HT1080 (cell line): ENCODE measurements at regions not wholly inside any gene's neighbourhood (a gene's known extent, or its start where the extent isn't known, plus 50 kb on each side); places are given as distances from the start of the nearest gene placed in this dataset.
"Not testable (repeated sequence)": the region's sequence is repeated elsewhere in the genome, so short reads cannot be mapped to it uniquely, and the experiment has no call there.

Experiments used
- DNase-seq: peaks from one replicate; pipeline ENCODE4 v3.0.0-alpha.2; 2015; ENCODE audit warnings: low read depth

- no peak for DNase-seq
Measured at GRCh38 chr7:42572561-42572960, 335.6 kb upstream of the GLI3 start.

GRCh38 chr7:42572056-42572455, 335.0 kb upstream of the GLI3 start:
- DNase-seq: no peak

- no peak for DNase-seq
Measured at GRCh38 chr7:42570944-42571343, 333.9 kb upstream of the GLI3 start.

GRCh38 chr7:42567051-42567450, 330.0 kb upstream of the GLI3 start:
- peak; percentile 9 for DNase-seq

GRCh38 chr7:42561797-42562196, 324.8 kb upstream of the GLI3 start:
- DNase-seq: no peak

- DNase-seq: no peak
Measured at GRCh38 chr7:42560866-42561265, 323.9 kb upstream of the GLI3 start.

- not testable (repeated sequence) for DNase-seq
Measured at GRCh38 chr7:42554932-42555331, 317.9 kb upstream of the GLI3 start.

GRCh38 chr7:42552227-42552626, 315.2 kb upstream of the GLI3 start:
- no peak for DNase-seq

- no peak for DNase-seq
Measured at GRCh38 chr7:42550706-42551470, 313.9 kb upstream of the GLI3 start.

GRCh38 chr7:42549866-42550485, 313.0 kb upstream of the GLI3 start:
- DNase-seq: peak; percentile 11

- no peak for DNase-seq
Measured at GRCh38 chr7:42548816-42549611, 312.0 kb upstream of the GLI3 start.

- no peak for DNase-seq
Measured at GRCh38 chr7:42545049-42545724, 308.2 kb upstream of the GLI3 start.

- DNase-seq: peak; percentile 20
Measured at GRCh38 chr7:42543953-42544352, 306.9 kb upstream of the GLI3 start.

- not testable (repeated sequence) for DNase-seq
Measured at GRCh38 chr7:42542446-42542845, 305.4 kb upstream of the GLI3 start.

GRCh38 chr7:42534441-42534840, 297.4 kb upstream of the GLI3 start:
- DNase-seq: no peak

GRCh38 chr7:42527004-42527403, 290.0 kb upstream of the GLI3 start:
- no peak for DNase-seq

GRCh38 chr7:42522227-42522991, 285.4 kb upstream of the GLI3 start:
- no peak for DNase-seq

GRCh38 chr7:42511027-42511426, 274.0 kb upstream of the GLI3 start:
- peak; percentile 35 for DNase-seq

- DNase-seq: no peak
Measured at GRCh38 chr7:42506097-42506496, 269.1 kb upstream of the GLI3 start.

- peak; percentile 85 for DNase-seq
Measured at GRCh38 chr7:42502022-42502421, 265.0 kb upstream of the GLI3 start.

GRCh38 chr7:42495256-42495655, 258.2 kb upstream of the GLI3 start:
- DNase-seq: no peak
